GM23338 (cell line): ENCODE measurements at regions not wholly inside any gene's neighbourhood (a gene's known extent, or its start where the extent isn't known, plus 50 kb on each side); places are given as distances from the start of the nearest gene placed in this dataset.

Experiments used
- POLR2AphosphoS5 ChIP-seq: IDR thresholded peaks from 2 replicates; pipeline ENCODE4 v1.6.1; 2016; ENCODE audit warnings: antibody characterized with exemption, low read depth
- TF ChIP-seq, protein P1 (sequence below), 2 experiments: fragments of 200-600 bp in 1 of 2; sonication (generic) in 1 of 2; conservative IDR thresholded peaks; 2 replicates each; pipeline versions ENCODE4 v1.5.1 to v1.6.1; 2016 to 2017; ENCODE audit warnings: antibody characterized with exemption in 2 of 2, low read depth in 2 of 2, mild to moderate bottlenecking in 2 of 2, moderate library complexity in 1 of 2

DNA sequence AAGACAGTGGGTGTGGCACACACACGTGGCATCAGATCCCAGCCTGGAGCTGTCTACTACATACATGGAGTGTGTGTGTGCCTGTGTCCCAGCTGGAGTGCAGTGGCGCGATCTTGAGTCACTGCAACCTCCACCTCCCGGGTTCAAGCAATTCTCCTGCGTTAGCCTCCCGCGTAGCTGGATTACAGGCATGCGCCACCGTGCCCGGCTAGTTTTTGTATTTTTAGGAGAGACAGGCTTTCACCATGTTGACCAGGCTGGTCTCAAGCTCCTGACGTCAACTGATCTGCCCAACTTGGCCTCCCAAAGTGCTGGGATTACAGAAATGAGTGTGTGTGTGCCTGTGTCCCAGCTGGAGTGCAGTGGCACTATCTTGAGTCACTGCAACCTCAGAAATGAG, 108.8 kb downstream of the IL12A start:
- TF ChIP-seq, protein P1, sequence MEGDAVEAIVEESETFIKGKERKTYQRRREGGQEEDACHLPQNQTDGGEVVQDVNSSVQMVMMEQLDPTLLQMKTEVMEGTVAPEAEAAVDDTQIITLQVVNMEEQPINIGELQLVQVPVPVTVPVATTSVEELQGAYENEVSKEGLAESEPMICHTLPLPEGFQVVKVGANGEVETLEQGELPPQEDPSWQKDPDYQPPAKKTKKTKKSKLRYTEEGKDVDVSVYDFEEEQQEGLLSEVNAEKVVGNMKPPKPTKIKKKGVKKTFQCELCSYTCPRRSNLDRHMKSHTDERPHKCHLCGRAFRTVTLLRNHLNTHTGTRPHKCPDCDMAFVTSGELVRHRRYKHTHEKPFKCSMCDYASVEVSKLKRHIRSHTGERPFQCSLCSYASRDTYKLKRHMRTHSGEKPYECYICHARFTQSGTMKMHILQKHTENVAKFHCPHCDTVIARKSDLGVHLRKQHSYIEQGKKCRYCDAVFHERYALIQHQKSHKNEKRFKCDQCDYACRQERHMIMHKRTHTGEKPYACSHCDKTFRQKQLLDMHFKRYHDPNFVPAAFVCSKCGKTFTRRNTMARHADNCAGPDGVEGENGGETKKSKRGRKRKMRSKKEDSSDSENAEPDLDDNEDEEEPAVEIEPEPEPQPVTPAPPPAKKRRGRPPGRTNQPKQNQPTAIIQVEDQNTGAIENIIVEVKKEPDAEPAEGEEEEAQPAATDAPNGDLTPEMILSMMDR (conservative IDR thresholded peaks at IDR 0.05; ENCODE audit: low read depth in 2 of 2), result no peak
- TF ChIP-seq POLR2AphosphoS5, result no peak
